MCF 10A (cell line): ENCODE measurements at regions not wholly inside any gene's neighbourhood (a gene's known extent, or its start where the extent isn't known, plus 50 kb on each side); places are given as distances from the start of the nearest gene placed in this dataset.
"Not testable (repeated sequence)": the region's sequence is repeated elsewhere in the genome, so short reads cannot be mapped to it uniquely, and the experiment has no call there.

Experiments used
- BruUV-seq: library from RNA; stranded (reverse); fragments of 400-500 nt; replicated peaks from 2 replicates; lab custom pipeline; 2021; lab: Mats Ljungman, UMichigan
- CTCF ChIA-PET: fragments of 300-600 bp; sonication (Branson Sonifier 250); formaldehyde crosslinking; extraction: SDS; loops from one replicate; lab custom pipeline; 2021; ENCODE audit warnings: antibody characterized with exemption, inconsistent platforms; lab: Yijun Ruan, JAX
- POLR2A ChIA-PET: fragments of 300-600, 350-650 bp; sonication (Branson Sonifier 250); formaldehyde crosslinking; extraction: SDS; loops from one replicate; lab custom pipeline; 2020; ENCODE audit warnings: antibody characterized with exemption, inconsistent platforms; lab: Yijun Ruan, JAX
- DNase-seq: peaks from one replicate; pipeline ENCODE4 v3.0.0-alpha.2; 2018; ENCODE audit not compliant: unreplicated experiment
- H3K27ac Mint-ChIP-seq: one replicate; pipeline ENCODE4 v1.8.0; 2022; ENCODE audit warnings: mild to moderate bottlenecking, low read depth, mixed read lengths; ENCODE audit not compliant: unreplicated experiment
- H3K27me3 Mint-ChIP-seq: one replicate; pipeline ENCODE4 v1.8.0; 2022; ENCODE audit warnings: mixed read lengths; ENCODE audit not compliant: insufficient read depth, unreplicated experiment
- H3K36me3 Mint-ChIP-seq: one replicate; pipeline ENCODE4 v1.8.0; 2022; ENCODE audit warnings: mild to moderate bottlenecking, moderate library complexity, mixed read lengths; ENCODE audit not compliant: insufficient read depth, unreplicated experiment
- H3K4me1 Mint-ChIP-seq: one replicate; pipeline ENCODE4 v1.8.0; 2022; ENCODE audit warnings: mixed read lengths; ENCODE audit not compliant: insufficient read depth, unreplicated experiment
- H3K4me3 Mint-ChIP-seq: one replicate; pipeline ENCODE4 v1.8.0; 2022; ENCODE audit warnings: mild to moderate bottlenecking, moderate library complexity, mixed read lengths; ENCODE audit not compliant: unreplicated experiment
- H3K9me3 Mint-ChIP-seq: one replicate; pipeline ENCODE4 v1.8.0; 2022; ENCODE audit warnings: mixed read lengths; ENCODE audit not compliant: unreplicated experiment
- CTCF ChIP-seq: fragments of 200-600 bp; IDR thresholded peaks from one replicate; pipeline ENCODE4 v1.8.0; 2022; ENCODE audit warnings: antibody characterized with exemption, mild to moderate bottlenecking; ENCODE audit not compliant: unreplicated experiment
- intact Hi-C: fragments of 100-400 bp; cut with micrococcal nuclease; formaldehyde crosslinking; loops from 2 replicates; pipeline ENCODE4 v1.14.1; 2022

- no peak for TF ChIP-seq CTCF
- ChIA-PET POLR2A (no interaction called here), CTCF (interaction anchor here (0.5 kb wide), 1 partner anchor 111 kb away, joined by 3 read pairs; no protein-coding TSS in a partner anchor)
- intact Hi-C loops: no loop called here
- Mint-ChIP-seq H3K36me3 (no peaks in the 10 kb centered on the region), H3K4me3 (no peak overlapping the region), H3K27me3 (no peaks in the 10 kb centered on the region), H3K4me1 (no peaks in the 10 kb centered on the region), H3K27ac (no peak overlapping the region), H3K9me3 (peaks cover 23% of the 10 kb centered on the region)
- BruUV-seq: no TSS peak
- no peak for DNase-seq
Measured at GRCh38 chr9:106228861-106229260, 534.5 kb downstream of the TMEM38B start.

DNA sequence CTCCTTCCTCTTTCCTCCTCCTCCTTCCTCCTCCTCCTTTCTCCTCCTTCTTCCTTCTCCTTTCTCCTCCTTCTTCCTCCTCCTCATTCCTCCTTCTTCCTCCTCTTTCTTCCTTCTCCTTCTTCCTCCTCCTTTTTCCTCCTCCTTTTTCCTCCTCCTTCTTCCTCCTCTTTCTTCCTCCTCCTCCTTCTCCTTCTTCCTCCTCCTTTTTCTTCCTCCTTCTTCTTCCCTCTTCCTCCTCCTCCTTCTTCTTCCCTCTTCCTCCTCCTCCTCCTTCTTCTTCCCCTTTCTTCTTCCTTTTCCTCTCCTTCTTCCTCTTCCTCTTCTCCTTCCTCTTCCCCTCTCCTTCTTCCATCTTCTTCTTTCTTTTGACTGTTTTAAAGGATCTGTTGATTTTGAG is 538.8 kb downstream of the TMEM38B start:
- H3K4me1 Mint-ChIP-seq: no peaks in the 10 kb centered on the region
- no peak overlapping the region for H3K27ac Mint-ChIP-seq
- intact Hi-C loops: no loop called here
- no peaks in the 10 kb centered on the region for H3K27me3 Mint-ChIP-seq
- no TSS peak for BruUV-seq
- no peaks in the 10 kb centered on the region for H3K36me3 Mint-ChIP-seq
- no peak for TF ChIP-seq CTCF
- ChIA-PET POLR2A (no interaction called here), CTCF (no interaction called here)
- H3K9me3 Mint-ChIP-seq: peaks cover 10% of the 10 kb centered on the region
- H3K4me3 Mint-ChIP-seq: no peak overlapping the region
- DNase-seq: no peak

GRCh38 chr9:106260908-106261307 is 566.6 kb downstream of the TMEM38B start:
- H3K27ac Mint-ChIP-seq, H3K36me3 Mint-ChIP-seq, H3K4me1 Mint-ChIP-seq, POLR2A ChIA-PET, H3K4me3 Mint-ChIP-seq, H3K27me3 Mint-ChIP-seq, DNase-seq, CTCF ChIA-PET, intact Hi-C loops, BruUV-seq: not testable (repeated sequence)
- peaks cover 16% of the 10 kb centered on the region for H3K9me3 Mint-ChIP-seq

DNA sequence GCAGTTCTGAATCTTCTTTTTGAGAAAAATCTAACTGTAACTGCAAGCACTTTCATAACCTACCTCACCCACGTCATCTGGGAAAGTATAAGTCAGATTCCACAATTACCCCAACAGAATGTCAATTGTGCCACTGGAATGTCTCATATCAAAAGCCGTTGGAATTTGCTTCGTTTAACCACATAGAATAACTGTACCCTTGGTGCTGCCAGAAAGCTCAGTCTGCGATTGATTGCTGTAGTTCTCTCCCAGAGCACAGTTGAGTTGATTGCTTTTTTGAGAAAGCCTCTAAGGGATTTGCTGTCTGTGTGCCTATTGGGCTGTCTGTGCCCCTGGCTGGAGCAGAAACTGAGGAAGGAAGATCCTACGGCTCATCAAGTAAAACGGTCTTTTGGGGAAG is 583.6 kb downstream of the TMEM38B start:
- no peak overlapping the region for H3K27ac Mint-ChIP-seq
- CTCF ChIA-PET: no interaction called here
- intact Hi-C loops: no loop called here
- H3K27me3 Mint-ChIP-seq: no peaks in the 10 kb centered on the region
- POLR2A ChIA-PET: interaction anchor here (0.6 kb wide), 1 partner anchor 357 kb away, joined by 3 read pairs; no protein-coding TSS in a partner anchor
- no peaks in the 10 kb centered on the region for H3K4me1 Mint-ChIP-seq
- no peak overlapping the region for H3K4me3 Mint-ChIP-seq
- no TSS peak for BruUV-seq
- no peak for DNase-seq
- peaks cover 5% of the 10 kb centered on the region for H3K9me3 Mint-ChIP-seq
- TF ChIP-seq CTCF: no peak
- no peaks in the 10 kb centered on the region for H3K36me3 Mint-ChIP-seq

- POLR2A ChIA-PET: no interaction called here
- intact Hi-C loops: loop anchor here (2.0 kb wide), 1 partner anchor 579 kb away; the partner anchor contains the start of gene ZNF462
Measured at GRCh38 chr9:106283769-106284168, 579.2 kb upstream of the ZNF462 start.

More at GRCh38 chr9:106283769-106284168, 579.2 kb upstream of the ZNF462 start:
- no peaks in the 10 kb centered on the region for H3K36me3 Mint-ChIP-seq
- H3K4me3 Mint-ChIP-seq: no peak overlapping the region
- TF ChIP-seq CTCF: no peak
- BruUV-seq: no TSS peak
- CTCF ChIA-PET: interaction anchor here (0.6 to 1.0 kb wide), 3 partner anchors 10 to 277 kb away, joined by 3 read pairs; no protein-coding TSS in a partner anchor
- peaks cover 5% of the 10 kb centered on the region for H3K9me3 Mint-ChIP-seq
- no peaks in the 10 kb centered on the region for H3K27me3 Mint-ChIP-seq
- no peak overlapping the region for H3K27ac Mint-ChIP-seq
- H3K4me1 Mint-ChIP-seq: no peaks in the 10 kb centered on the region
- no peak for DNase-seq
